ENCODE measurements at regions not wholly inside any gene's neighbourhood (a gene's known extent, or its start where the extent isn't known, plus 50 kb on each side); places are given as distances from the start of the nearest gene placed in this dataset.

- TF ChIP-seq ETS1 (IDR thresholded peaks at IDR 0.05) = no peak
- TF ChIP-seq EZH2 (IDR thresholded peaks at IDR 0.05; ENCODE audit: low read depth, unreplicated experiment) = no peak
Observed at GRCh38 chr7:157481389-157481788, 144.6 kb downstream of the DNAJB6 start (continued).

- Histone ChIP-seq H3K36me3 (ENCODE audit: insufficient read depth) (no peaks in the 10 kb centered on the region), H3K4me2 (no peak overlapping the region), H3K9me2 (ENCODE audit: insufficient read depth) (no peaks in the 10 kb centered on the region), H2AFZ (no peak overlapping the region), H3K27me3 (ENCODE audit: insufficient read depth) (no peaks in the 10 kb centered on the region), H3F3A (replicated peaks; ENCODE audit: low read depth) (0 out of 2 replicates have a peak, but pooled peaks cover 3% of the 10 kb centered on the region), H3K4me1 (ENCODE audit: insufficient read depth) (no peaks in the 10 kb centered on the region), H3K79me2 (replicated peaks; ENCODE audit: insufficient read depth) (no peaks in the 10 kb centered on the region), H3K27ac (ENCODE audit: low read depth) (no peak overlapping the region), H3K4me3 (no peak overlapping the region), H4K20me1 (replicated peaks; ENCODE audit: insufficient read depth) (no peaks in the 10 kb centered on the region)
- Mint-ChIP-seq H3K27me3 (ENCODE audit: insufficient read depth, low read depth, poor library complexity) (peaks cover 15% of the 10 kb centered on the region), H3K4me3 (no peak overlapping the region), H3K9me3 (peaks cover 33% of the 10 kb centered on the region), H3K4me1 (no peaks in the 10 kb centered on the region), H3K27ac (no peak overlapping the region), H3K36me3 (ENCODE audit: low read depth) (peaks cover 49% of the 10 kb centered on the region)
- DNase-seq (ENCODE audit: low spot score) (no peak), ATAC-seq (no peak)
- TF ChIP-seq ZNF462 (CRISPR knock-in tag; IDR thresholded peaks at IDR 0.05) (no peak), ZNF114 (CRISPR knock-in tag; IDR thresholded peaks at IDR 0.05) (no peak), EZH2phosphoT487 (IDR thresholded peaks at IDR 0.05; ENCODE audit: unreplicated experiment) (no peak), STAT1 (IDR thresholded peaks at IDR 0.05; ENCODE audit: unreplicated experiment) (no peak), ETS1 (IDR thresholded peaks at IDR 0.05) (no peak), NANOG (IDR thresholded peaks at IDR 0.05; ENCODE audit: borderline replicate concordance) (no peak), REST (IDR thresholded peaks at IDR 0.05; ENCODE audit: unreplicated experiment) (no peak), EZH2 (IDR thresholded peaks at IDR 0.05; ENCODE audit: low read depth, unreplicated experiment) (no peak), CTCF (conservative IDR thresholded peaks at IDR 0.05; ENCODE audit: low read depth in 2 of 2) (no peak), POLR2AphosphoS5 (IDR thresholded peaks at IDR 0.05; ENCODE audit: low read depth) (no peak), CREB1 (CRISPR knock-in tag; IDR thresholded peaks at IDR 0.05; ENCODE audit: low read depth) (no peak), JUNB (IDR thresholded peaks at IDR 0.05; ENCODE audit: unreplicated experiment) (no peak)
Observed at GRCh38 chr7:157482025-157482424, 145.2 kb downstream of the DNAJB6 start.

All from GM23338 (cell line).